Stimulated activated CD8-positive, alpha-beta memory T cell treated with anti-CD3 and anti-CD28 coated beads, Interleukin-2, amount 100 ng/mL, for 48 hours (primary cell): ENCODE measurements at regions not wholly inside any gene's neighbourhood (a gene's known extent, or its start where the extent isn't known, plus 50 kb on each side); places are given as distances from the start of the nearest gene placed in this dataset.
"Not testable (repeated sequence)": the region's sequence is repeated elsewhere in the genome, so short reads cannot be mapped to it uniquely, and the experiment has no call there.

Source experiments
- DNase-seq, 2 donors: peaks; one replicate each; pipeline ENCODE4 v3.0.0-alpha.2; 2020; ENCODE audit warnings: low read depth in 2 of 2

GRCh38 chr12:59345406-59345805 lies 250.4 kb upstream of the SLC16A7 start:
- no peak for DNase-seq

DNA sequence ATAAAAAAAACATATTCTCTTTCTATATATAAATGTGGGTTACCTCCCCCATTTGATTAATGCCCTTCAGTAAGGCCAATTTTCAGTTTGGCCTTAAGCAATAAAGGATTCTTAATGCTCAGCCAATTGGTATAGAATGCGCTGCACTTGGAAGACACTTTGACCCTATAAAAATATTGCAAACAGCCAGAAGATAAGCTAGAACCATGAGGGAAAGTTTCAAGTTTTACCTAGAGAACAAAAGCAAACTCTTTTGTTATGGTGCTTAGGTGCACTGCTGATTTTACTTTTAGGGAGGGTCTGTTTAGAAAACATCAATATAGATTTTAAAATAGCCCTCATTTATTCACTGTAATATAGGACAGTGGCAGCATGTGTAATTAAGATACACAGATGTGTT lies 251.6 kb upstream of the SLC16A7 start:
- no peak for DNase-seq

GRCh38 chr12:59329462-59329861 lies 266.4 kb upstream of the SLC16A7 start:
- no peak for DNase-seq

- not testable (repeated sequence) for DNase-seq
These were observed 267.3 kb upstream of the SLC16A7 start for GRCh38 chr12:59328395-59329075.

GRCh38 chr12:59326457-59326856 lies 269.4 kb upstream of the SLC16A7 start:
- not testable (repeated sequence) for DNase-seq

DNA sequence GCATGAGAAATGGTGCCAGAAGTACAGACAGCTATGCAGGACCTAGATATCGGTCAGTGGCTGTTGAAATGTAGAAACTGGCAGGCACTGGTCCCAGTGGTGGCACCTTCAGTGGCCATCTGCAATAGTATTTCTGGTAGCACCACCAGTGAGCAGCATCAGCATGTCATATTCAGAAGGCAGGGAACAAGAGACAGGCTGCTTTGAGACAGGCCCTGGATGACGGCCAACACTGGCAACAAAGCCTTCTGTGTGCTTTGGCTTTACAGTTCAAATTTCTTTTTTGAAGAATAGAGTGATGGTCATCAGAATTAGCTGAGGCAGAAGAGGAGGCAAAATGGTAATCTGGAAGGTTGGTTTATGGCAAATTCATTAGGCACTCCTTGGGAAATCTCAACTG lies 273.4 kb upstream of the SLC16A7 start:
- no peak for DNase-seq

DNA sequence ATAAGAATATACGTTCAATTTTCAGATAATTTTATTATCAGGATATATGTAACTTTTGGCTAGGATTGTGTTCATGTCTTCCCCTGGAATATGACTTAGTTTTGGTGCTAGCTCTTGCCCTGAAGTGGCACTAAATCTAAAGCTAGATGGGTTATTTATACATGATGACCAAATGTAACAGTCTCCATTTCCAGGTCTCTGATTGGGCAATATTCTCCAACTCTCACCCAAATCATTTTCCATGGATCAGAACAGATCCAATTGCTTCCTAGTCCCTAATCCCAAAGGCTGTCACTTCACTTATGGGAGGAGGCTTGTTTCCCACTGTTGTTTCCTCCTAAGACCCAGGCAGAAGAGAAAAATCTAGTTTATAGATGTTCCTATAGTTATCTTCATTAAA lies 274.6 kb upstream of the SLC16A7 start:
- no peak for DNase-seq

DNA sequence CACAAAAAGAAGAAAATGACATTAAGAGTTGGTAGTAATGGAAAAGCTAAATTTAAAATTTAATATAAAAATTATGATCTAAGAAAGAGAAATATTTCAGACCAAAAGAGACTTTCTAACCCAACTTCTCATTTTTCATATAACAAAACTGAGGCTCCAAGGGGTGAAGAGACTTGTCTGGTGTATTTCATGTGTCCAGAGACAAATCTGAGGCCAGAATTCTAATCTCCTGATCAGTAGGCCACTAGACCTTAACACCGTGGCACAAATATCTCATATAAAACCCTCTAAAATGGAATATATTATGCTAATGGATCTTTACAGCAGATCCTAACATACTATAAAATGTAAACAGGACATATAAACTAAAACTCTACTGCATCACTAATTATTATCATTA lies 275.7 kb upstream of the SLC16A7 start:
- DNase-seq, result no peak

DNA sequence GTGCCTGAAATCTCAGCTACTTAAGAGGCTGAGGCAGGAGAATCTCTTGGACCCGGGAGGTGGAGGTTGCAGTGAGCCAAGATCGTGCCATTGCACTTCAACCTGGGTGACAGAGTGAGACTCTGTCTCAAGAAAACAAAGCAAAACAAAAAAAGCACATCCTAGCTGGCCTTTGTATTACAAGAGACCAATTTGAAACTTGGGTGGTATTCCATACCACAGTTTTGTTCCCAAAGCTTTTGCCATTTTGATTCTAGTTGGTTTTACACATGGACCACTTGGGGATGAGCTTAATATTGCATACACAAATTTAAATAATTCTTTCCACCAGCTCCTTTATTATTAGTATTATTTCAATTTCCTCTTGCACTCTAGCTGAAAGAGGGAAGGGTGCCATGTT lies 276.9 kb upstream of the SLC16A7 start:
- no peak for DNase-seq

GRCh38 chr12:59317598-59317997 lies 278.2 kb upstream of the SLC16A7 start:
- no peak for DNase-seq

DNA sequence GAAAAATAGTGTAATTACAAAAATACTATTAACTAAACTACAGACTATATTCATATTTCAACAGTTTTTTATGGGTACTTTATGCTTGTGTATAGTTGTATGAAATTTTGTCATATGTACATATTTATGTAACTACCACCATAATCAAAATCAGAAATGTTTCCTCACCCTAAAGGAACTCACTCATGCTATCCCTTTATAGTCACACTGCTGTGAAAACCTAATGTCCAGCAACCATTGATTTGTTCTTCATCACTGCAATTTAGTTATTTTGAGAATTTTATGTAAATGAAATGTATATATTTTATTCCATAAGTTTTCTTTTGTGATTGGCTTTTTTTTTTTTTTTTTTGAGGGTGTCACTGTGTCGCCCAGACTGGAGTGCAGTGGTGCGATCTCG lies 278.9 kb upstream of the SLC16A7 start:
- no peak for DNase-seq

DNA sequence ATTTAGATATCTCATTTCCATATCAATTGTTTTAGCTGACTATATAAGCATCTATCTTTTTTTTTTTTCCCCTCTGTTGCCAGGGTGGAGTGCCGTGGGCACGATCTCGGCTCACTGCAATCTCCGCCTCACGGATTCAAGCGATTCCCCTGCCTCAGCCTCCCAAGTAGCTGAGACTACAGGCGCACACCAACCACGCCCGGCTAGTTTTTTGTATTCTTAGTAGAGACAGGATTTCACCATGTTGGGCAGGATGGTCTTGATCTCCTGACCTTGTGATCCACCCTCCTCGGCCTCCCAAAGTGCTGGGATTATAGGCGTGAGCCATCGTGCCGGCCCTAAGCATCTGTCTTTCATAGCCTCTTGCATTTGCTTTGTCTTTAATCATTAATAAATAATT lies 279.5 kb upstream of the SLC16A7 start:
- not testable (repeated sequence) for DNase-seq

GRCh38 chr12:59314209-59314608 lies 281.6 kb upstream of the SLC16A7 start:
- DNase-seq, result no peak

GRCh38 chr12:59304077-59304721 lies 291.6 kb upstream of the SLC16A7 start:
- DNase-seq, result no peak

DNA sequence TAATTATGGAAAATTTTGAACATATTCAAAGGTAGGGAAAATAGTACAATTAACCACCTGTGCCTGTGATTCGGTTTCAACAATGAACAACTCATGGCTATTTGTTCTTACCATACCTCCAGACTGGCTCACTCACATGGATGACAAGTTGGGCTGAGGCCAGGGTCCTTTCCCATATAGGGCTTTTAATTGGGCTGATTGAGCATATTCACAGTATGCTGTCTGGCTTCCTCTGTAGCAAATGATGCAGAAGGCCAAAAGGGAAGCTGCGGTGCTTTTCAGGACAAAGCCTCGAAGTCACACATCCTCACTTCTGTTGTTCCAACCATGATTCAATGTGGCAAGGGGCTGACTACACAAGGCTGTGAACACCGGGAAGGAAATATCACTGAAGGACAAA lies 297.5 kb upstream of the SLC16A7 start:
- DNase-seq, result no peak

DNA sequence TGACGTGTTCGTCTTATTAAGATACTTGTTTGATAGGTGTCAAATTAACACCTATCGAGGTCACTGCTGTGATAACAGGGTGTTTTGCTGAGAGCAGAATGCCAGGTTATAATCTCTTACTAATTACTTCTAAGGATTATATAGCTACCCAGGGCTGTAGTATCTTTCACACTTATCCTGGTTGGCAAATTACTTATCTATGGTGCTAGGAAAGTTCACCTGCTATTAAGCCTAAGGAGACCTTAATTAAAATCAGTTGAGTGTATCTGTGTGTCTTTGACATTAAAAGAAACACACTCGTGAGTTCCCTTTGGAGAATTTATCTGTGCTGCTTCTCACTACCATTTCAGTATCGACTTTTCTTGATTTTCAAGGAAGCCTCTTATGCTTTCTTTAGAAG lies 301.6 kb upstream of the SLC16A7 start:
- DNase-seq, result no peak

- DNase-seq, result no peak
These were observed 312.8 kb upstream of the SLC16A7 start for GRCh38 chr12:59282999-59283398.

DNA sequence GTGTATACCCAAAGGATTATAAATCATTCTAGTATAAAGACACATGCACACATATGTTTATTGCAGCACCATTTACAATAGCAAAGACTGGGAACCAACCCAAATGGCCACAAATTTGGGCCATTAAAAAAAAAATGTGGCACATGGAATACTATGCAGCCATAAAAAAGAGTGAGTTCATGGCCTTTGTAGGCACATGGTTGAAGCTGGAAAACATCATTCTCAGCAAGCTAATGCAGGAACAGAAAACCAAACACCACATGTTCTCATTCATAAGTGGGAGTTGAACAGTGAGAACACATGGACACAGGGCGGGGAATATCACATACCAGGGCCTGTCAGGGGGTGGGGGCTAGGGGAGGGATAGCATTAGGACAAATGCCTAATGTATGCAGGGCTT lies 322.3 kb upstream of the SLC16A7 start:
- not testable (repeated sequence) for DNase-seq

- no peak for DNase-seq
These were observed 327.5 kb upstream of the SLC16A7 start for GRCh38 chr12:59268295-59268809.

GRCh38 chr12:59260202-59260601 lies 335.6 kb upstream of the SLC16A7 start:
- no peak for DNase-seq

DNA sequence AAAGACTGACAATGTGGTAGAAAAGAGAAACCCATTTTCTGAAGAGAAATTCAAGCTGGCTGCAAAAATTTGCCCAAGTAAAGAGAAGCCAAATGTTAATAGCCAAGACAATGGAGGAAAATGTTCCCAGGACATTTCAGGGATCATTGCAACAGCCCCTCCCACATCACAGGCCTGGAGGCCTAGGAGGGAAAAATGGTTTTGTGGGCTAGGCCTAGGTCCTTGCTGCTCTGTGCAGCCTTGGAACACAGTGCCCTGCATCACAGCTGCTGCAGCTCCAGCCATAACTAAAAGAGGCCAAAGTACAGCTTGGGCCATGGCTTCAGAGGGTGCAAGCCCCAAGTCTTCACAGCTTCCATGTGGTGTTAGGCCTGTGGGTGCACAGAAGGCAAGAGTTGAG lies 332.4 kb upstream of the LRIG3 start:
- DNase-seq, result no peak

GRCh38 chr12:59250766-59251165 lies 330.5 kb upstream of the LRIG3 start:
- no peak for DNase-seq

GRCh38 chr12:59240048-59240447 lies 319.7 kb upstream of the LRIG3 start:
- no peak for DNase-seq

DNA sequence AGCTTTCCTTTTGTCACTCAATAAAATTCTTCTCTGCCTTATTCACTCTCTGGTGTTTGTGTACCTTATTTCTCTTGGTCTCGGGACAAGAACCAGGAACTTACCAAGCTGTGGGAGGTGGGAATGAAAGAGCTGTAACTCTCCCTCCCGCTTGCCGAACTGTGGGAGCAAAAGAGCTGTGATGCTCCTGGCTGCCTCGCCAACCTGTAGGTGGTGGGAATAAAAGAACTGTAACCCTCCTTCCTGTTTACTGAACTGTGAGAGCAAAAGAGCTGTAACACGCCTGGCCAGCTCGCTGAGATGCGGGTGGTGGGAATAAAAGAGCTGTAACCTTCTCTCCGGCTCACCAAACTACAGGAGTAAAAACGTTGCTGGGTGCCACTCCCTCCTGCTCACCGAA lies 314.1 kb upstream of the LRIG3 start:
- DNase-seq, result no peak
